NCI-H1092 treated with DMSO at 0.1 percent for 48 hours (cell line): ENCODE measurements at regions not wholly inside any gene's neighbourhood (a gene's known extent, or its start where the extent isn't known, plus 50 kb on each side); places are given as distances from the start of the nearest gene placed in this dataset.

Experiments used
- DNase-seq: peaks from one replicate; lab custom pipeline; 2025; lab: John Stamatoyannopoulos, UW

DNA sequence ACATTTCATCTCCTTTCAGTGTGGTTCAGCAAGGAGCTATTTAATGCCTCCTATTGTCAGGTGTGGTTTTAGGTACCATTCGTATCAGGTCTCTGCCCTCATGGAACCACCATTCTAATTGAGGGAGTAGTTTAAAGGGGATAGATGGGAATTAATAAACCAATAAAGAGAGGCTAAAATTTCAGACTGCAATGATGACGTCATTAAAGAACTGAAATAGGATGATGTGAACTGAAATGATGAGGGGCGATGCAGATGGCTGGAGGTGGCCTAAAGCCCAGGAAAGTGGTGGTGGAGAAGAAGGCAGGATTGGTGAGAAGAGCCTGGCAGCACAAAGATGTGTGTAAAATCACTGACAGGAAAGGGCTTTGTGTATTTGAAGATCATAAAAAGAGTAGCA, 148.9 kb upstream of the RBFOX1 start:
- no peak for DNase-seq

- no peak for DNase-seq
Observed at GRCh38 chr16:7182510-7183109, 150.0 kb upstream of the RBFOX1 start.

DNA sequence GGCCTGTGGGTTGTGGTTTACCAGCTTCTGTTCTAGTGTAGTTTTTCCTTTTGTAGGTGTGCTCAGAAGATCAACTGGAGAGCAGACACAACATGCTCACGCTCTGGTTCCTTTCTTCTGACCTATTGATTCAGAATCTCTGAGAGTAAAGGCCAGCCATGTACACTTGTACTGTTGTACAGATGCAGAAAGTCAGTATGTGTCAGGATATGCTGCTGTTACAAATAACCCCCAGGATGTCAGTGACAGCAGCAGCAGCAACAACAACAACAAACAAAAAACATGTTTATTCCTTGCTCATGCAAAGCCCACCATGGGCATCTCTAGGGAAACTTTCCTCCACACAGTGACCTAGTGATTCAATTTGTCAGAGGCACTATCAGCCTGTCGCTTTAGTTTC, 154.8 kb upstream of the RBFOX1 start:
- DNase-seq, result no peak

GRCh38 chr16:7171151-7171550, 161.5 kb upstream of the RBFOX1 start:
- DNase-seq, result no peak

- DNase-seq, result no peak
Observed at GRCh38 chr16:7167626-7168025, 165.0 kb upstream of the RBFOX1 start.

- DNase-seq, result no peak
Observed at GRCh38 chr16:7161891-7162290, 170.8 kb upstream of the RBFOX1 start.

GRCh38 chr16:7160093-7160492, 172.6 kb upstream of the RBFOX1 start:
- DNase-seq, result no peak

DNA sequence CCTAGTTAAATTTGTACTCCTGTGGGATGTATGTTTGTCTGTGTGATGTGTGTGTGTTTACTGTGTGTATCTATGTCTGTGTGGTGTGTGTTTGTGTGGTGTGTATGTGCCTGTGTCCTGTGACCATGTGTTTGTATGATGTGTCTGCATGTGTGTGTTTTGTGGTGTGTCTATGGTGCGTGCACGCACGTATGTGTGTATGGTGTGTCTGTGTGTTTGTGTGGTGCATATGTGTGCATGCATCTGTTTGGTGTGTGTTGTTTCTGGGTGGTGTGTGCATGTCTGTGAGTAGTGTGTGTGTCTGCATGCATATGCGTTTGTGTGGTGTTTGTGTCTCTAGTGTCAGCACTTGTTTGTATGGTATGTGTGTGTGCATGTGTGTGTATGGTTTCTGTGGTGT, 174.2 kb upstream of the RBFOX1 start:
- no peak for DNase-seq

DNA sequence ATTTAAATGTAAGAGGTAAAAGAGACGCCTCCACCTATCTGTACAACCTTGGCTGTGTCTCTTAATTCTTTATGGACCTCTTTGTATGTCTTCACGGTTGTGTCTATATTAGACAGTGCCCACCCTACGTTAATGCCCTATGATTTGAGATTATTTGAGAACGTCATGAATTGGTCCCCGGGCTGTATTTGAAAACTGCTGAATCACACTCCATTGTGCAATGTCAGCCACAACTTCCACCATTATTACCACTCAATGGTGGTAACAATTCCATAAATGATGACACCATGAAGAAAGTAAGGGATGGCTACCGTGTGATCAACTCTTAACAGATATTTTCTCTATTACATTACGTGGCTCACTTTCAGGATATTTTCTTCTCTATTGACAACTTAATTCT, 182.4 kb upstream of the RBFOX1 start:
- no peak for DNase-seq

DNA sequence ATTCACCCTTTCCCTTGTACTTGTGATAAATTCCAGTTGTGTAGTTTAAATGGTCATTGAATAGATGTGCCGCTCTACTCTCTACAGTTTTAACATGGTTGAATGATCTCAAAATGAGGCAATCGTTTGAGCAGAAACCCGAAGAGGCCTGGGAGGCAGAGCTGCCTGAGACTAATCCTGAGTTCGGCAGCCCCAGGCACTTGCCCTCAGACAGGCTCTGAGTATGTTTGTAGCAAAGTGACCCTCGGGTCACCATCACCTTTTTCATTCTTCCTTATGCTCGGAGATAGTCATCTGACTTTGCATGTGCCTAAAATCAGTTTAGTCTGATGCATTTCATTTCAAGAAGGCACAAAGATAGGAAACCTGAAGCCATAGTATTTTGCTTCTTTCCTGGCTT, 184.0 kb upstream of the RBFOX1 start:
- DNase-seq, result no peak

DNA sequence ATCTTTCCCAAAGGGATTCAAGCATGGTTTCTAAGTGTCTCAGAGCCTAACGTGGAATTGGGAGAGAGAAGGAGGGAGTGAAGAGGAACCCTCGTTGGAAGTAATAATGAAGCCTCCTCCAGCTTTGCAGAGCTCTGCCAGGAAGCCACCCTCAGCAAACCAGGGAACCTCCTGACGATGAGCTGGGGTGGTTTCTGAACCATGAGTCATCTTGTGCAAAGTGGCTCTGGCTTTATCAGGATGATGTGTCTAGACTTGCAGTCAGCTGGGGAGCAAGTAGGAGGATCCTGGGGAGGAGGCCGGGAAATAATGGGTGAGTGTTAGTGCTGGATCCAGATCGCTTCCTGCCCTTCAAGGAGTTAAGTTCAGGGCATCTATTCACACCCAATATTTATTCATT, 191.7 kb upstream of the RBFOX1 start:
- no peak for DNase-seq

- DNase-seq, result no peak
Observed at GRCh38 chr16:7137560-7138330, 194.9 kb upstream of the RBFOX1 start.

DNA sequence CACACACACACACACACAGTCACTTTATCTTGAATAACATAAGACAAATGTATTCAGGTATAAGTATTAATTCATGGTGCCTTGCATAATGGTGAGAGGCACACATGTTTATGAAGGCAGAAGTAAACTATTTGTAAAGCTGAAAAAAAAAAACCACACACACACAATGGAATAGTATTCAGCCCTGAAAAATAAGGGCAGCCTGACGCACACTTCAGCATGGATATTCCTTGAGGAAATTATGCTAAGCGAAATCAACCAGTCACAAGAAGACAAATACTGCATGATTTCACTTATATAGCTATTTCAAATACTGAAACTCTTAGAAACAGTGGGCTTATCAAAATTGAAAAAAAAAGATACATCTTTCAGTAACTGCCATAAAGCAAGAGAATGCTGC, 200.2 kb upstream of the RBFOX1 start:
- DNase-seq, result no peak

DNA sequence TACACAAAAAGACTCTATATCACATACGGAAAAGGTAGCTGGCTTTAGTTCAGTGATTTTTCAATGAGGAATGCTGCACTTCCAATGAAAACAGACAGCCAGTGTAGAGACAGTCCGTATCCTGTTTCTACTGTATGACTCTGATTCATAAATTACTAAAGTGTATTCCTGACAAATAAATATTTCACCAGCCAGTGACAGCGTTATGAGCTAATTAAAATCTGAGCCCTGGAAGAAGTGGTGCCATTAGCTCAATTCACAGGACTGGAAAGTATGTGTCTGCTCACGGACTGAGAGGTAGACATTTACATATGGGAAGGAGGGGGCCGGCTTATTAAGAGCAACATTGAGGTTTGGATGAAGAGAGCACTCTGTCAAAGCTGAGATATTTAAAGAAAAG, 207.9 kb upstream of the RBFOX1 start:
- no peak for DNase-seq

DNA sequence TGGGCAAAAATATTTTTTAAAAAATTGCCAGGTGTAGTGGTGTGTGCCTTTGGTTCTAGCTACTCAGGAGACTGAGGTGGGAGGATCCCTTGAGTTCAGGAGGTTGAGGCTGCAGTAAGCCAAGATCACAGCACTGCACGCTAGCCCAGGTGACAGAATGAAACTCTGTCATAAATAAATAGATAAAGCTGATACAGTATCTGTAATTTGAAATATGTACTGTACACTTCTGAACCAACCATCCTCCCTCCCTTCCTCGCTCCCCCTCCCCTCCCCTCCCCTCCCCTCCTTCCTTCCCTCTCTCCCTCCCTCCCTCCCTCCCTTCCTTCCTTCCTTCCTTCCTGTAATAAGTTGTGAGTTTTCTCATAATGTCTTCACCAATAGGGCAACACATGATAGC, 208.4 kb upstream of the RBFOX1 start:
- DNase-seq, result no peak

- DNase-seq, result no peak
Observed at GRCh38 chr16:7116734-7117133, 215.9 kb upstream of the RBFOX1 start.

DNA sequence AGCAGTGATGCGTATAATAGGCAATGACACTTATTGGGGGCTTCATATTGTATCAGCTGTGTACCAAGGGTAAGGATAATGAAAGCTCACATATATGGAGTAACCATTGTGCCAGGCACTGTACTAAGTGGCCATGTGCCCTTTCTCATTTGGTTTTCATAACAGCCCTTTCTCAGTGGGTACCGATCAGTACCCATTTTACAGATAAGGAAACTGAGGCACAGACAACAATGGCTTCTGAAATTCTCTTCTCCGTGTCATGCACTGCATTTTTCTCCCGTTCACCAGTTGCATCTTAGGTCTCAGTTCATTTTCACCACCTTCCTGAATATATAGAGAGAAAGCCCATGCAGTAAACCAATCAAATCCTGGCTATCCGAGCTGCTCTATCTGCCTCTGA, 216.7 kb upstream of the RBFOX1 start:
- DNase-seq, result no peak

- DNase-seq, result no peak
Observed at GRCh38 chr16:7113949-7114348, 218.7 kb upstream of the RBFOX1 start.

- no peak for DNase-seq
Observed at GRCh38 chr16:7113395-7113794, 219.2 kb upstream of the RBFOX1 start.

GRCh38 chr16:7111265-7111664, 221.4 kb upstream of the RBFOX1 start:
- no peak for DNase-seq

GRCh38 chr16:7107436-7107835, 225.2 kb upstream of the RBFOX1 start:
- DNase-seq, result no peak

- no peak for DNase-seq
Observed at GRCh38 chr16:7103056-7103455, 229.6 kb upstream of the RBFOX1 start.

DNA sequence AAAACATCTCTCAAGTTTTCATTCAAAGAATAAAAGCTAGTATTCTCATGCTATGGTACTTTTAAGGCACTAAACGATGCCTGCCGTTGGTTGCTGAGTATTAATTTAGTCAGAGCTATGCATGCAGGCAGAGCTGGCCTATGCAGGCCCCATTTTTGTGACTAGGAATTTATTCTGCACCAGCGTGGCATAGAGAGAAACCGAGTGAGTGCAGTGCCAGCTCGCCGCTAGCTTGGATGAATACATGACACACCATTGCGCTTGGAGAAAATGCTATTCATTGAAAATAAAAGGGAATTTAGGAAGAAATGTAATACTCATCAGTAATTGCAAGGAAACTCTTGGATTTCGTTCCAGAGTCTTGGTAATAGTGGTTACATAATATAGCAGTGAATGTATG, 231.6 kb upstream of the RBFOX1 start:
- DNase-seq, result no peak

DNA sequence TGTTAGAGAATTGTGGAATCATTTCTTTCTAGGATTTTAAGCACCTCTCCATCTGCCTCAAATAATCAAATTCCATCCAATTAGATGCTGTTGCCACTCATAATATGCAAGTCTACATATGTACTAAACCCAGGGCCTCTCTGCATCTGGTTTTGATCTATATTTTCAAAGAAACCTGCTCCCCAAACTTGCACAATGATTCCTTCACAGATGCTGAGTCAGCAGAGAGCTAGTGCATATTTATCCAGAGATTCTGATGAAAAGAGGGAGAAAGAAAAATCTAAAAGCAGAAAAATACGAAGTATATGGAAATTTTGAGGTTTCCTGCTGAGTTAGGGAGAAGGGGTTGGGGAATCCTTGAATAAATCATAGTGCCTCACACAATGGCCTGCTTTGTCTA, 235.1 kb upstream of the RBFOX1 start:
- DNase-seq, result no peak
